NCI-H2107 treated with DMSO at 0.1 percent for 48 hours (cell line): ENCODE measurements at regions not wholly inside any gene's neighbourhood (a gene's known extent, or its start where the extent isn't known, plus 50 kb on each side); places are given as distances from the start of the nearest gene placed in this dataset.

ENCODE experiments used
- DNase-seq: peaks from one replicate; lab custom pipeline; 2025; ENCODE audit not compliant: unreplicated experiment; lab: John Stamatoyannopoulos, UW

DNA sequence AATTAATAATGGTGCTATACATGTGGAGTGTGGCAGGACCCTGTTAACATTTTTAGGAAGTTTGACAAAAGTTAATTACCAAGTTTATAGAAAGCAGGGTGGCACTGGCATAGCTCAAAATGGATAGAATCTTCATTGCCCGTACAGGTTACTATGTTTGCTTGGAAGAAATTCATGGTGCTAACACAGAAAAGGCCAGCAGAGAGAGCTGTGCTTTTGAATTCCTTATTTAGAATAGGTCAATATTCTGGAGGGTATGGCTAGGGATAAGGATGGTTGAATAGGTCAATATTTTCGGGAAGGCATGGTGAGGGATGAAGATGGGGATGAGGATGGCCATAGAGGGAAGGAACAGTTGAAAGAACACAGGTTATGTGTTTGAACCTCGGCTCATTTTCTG is 345.1 kb downstream of the LMO4 start:
- DNase-seq, result no peak

DNA sequence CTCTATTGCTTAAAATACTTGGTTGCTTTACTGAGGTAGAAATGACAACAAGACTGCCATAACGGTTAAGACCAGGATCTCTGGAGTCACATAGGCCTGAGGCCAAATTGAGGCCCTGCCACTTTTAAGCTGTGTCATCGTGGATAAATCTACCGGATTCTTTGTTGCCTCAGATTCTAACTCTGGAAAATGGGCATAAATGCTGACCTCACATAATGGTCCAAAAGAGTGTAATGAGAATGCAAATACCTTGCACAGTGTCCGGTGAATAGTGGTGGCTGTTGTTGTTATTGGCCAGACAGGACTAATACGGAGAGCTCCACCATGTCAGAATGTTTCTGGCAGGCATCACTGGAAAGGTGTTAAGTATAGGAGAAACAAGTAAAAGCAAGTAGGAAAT is 346.1 kb downstream of the LMO4 start:
- DNase-seq, result no peak

DNA sequence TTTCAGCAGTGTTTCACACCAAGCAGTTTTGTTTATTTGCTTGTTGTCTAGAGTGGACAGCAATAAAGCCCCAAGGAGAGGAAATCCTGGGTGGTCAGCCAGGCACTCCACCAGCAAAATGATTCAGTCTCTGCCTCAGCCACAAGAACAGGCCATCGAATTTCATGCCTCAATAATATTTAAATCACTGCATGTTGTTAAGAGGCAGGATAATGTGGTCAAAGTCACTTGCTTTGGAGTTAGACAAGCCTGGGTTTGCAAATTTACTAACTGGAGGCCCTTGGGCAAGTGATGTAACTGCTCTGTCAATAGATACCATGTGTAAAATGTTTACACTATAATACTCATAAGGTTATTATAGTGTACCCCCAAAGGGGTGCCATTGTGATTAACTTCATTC is 349.6 kb downstream of the LMO4 start:
- no peak for DNase-seq

DNA sequence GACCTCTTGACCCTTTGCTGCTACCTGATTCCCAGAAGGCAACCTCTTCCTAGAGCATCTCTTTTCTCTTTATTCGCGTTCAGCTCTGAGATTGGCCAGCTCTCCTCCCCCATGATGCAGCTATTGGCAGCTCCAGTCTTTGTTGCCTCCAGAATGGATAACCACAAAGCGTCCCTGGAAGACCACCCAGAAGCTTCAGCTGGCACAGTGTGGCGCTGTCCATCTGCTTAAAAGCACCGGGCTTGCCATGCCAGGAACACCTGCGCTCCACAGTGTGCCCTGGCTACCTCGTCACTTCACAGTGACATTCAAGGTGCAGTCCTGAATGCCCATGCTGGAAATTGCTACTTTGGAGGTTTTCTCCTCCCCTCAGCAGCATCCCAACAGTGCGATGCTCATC is 353.9 kb downstream of the LMO4 start:
- DNase-seq, result no peak

DNA sequence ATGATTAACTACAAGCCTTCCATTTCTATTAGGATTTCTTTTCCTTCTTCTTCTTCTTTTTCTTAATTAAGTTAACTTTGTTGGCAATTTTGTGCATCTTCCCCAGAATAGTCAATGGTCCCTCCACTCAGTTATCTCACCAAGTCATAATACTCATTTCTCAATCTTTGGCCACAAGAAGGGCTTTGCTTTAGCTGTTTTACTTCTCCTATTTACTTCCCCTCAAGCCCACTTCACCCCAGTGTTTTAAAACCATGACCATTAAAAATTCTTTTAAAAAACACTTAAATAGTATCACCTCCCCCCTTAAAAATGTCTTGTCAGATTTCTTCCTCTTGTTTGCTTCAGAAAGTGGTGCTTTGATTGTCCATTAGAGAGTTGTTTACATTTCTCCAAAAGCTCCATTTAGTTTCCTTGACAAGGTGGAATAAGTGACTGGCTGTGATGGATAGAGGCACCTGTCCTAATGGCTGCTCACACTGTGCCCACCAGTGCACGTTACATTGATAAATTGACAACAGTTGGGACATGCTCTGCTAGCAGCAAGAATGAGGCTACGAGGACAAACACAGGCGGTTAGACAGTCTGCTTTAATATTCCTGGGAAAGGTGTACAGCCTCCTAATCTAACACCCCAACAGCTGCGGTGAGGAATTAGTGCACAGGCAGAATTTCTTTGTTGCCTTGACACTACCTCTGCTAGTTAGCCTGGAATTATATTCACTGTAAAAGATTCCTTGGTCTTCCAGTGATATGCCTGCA is 354.7 kb downstream of the LMO4 start:
- DNase-seq, result peak; percentile 74

DNA sequence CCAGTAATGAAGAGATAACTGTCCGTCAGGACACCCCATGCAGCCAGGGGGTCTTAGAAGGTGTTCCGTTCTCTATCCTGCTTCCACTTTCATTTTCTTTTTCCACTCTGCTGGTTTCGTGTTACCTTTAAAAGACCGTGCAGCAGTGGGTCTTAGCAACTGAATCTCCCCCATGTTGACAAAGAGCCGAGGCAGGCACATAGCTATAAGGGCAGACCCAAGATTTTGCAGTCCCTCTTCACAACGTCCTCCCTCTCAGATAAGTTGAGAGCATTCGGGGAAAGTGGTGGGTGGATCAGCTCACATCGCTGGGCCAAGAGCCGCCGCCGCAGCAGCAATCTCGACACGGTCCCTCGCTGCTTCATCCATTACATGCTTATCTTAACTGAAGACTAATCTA is 355.5 kb downstream of the LMO4 start:
- peak; percentile 57 for DNase-seq

DNA sequence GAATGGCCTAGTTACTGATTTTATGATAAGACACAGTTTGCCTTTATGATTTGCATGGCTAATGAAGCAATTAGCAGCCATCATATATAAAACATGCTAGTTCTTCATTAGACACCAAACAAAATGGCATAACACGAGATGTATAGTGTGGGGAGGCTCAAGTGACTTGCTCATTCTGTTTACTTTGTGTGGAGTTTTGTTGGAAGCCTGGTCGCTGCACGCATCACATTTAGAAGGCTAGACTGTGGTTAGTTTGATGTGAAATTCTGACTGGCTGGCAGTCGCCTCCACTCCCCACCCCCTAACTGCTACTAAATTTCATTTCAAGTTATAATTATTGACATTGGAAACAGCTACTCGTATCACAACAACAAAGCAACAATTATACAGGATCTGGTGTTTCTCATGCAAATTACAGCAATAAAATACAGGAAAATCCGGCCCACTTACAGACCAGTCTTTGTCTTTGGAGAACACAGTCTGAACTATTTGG is 356.1 kb downstream of the LMO4 start:
- DNase-seq, result peak; percentile 49

DNA sequence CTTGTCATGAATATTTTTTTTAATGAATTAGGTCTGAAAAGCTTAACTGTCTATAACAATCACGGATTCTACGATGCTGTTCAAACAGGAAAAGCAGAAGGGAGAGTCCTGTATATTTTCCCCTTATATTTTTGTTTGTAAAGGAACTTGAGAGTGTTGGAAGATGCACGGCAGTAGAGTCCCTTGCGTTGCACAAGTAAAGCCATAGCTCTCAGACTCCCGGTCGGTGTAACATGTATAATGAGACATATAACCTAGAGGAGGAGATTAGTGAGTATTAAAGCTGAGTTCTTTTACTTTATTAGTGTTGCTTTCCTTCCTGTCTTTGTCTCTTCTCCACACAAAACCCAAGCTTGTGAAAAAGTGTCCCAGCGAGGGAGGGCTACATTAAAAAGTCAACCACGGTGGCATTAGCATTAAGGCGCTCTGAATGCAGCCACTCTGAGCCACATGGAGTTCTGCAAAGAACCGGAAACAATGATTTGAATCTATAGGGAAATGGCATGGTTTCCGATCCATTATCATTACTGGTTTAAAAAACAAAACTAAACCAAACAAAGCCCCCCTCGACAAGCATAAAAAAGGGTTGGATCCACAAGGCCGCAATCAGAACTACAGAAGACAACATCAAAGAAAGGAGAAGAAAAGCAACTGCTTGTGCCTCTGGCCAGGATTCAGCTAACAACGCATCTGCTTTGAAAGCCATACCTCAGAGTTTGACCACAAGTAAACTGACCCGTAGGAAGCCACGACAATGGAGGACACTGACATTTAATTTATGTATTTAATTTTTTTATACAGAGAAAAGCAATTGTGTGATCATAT is 356.8 kb downstream of the LMO4 start:
- no peak for DNase-seq

DNA sequence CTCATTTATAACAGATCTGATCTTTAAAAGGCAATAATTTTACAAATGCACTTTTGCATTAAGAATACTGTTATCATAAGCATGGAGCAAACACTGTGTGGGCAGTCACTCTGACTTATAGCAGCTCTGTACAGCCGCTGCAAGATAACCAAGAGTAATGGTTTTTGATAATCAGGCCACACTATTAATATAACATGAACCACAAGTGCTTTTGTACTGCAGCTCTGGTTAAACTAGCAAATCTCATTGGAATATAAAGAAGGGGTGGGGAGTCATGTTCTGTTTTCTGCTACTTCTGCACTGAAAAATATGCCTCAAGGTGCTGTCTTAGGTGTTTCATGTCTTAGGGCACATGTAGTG is 357.4 kb downstream of the LMO4 start:
- no peak for DNase-seq

DNA sequence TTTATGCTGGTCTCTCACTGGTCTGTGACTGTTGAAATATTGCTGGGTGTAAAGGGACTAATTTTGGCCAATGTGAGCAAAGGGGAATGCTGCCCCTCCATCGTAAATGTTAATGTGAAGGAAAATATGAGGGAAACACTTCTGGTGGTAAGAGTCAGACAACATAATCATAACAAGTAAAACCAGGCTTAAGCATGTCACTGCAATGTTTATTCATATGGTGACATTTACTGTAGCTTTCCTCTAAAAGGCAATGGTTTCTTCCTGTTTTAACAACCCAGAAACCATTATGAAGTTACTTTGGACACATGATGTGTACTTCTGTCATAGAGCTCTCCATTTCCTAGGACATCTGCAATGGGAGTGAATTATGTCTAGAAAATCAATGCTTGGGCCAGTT is 358.0 kb downstream of the LMO4 start:
- DNase-seq, result no peak

DNA sequence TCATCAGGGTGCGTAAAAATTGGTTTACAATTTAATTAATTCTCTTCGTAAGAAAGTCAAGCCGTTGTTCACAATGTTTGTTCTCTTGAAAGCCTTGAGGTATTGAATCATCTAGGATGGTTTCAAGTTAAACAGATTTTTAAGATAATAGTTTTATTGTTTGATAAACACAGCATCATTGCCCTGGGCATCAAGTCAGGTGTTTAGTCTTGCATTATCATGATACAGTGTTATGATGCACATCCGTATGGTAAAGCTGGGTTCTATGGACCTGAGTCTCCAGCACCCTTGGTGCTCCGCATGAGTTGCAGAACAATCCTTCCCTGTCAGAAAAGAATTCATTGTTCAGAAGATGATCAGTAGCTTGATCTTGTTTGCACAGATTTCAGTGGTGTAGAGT is 359.5 kb downstream of the LMO4 start:
- DNase-seq, result no peak

DNA sequence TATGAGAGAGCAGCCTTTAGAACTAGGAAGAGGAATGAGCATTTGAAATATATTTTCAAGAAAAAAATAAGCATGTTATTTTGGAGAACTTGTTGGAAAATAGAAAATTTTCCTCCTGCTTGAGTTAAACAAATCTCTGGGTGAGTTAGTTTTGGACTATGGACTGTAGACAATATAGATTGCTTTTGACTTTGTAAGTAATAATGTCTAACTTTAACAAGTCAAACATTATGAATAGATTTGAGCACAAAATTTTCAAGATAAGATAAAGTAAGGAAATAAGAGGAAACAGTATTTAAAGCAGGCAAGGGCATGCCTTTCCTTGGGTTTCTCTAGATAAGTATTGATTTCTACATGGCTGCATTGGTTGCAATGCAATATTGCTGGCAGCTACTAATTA is 360.8 kb downstream of the LMO4 start:
- no peak for DNase-seq

DNA sequence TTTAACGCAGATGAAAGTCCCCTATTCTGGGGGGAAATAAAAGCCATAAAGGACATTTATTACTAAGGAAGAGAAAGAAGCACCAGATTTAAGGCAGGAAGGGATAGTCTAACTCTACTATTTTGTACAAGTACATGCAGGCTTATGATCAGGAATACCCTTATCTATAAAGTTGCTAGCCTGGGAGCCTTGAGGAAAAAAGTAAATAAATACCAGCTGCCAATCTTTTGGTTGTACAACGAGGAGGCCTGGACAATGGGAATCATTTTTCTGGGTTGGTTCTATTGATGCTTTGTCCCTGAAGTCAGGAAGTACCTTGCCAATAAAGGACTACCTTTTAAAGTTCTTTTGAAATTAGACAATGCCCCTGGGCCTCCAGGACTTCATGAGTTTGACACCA is 367.8 kb downstream of the LMO4 start:
- DNase-seq, result no peak

DNA sequence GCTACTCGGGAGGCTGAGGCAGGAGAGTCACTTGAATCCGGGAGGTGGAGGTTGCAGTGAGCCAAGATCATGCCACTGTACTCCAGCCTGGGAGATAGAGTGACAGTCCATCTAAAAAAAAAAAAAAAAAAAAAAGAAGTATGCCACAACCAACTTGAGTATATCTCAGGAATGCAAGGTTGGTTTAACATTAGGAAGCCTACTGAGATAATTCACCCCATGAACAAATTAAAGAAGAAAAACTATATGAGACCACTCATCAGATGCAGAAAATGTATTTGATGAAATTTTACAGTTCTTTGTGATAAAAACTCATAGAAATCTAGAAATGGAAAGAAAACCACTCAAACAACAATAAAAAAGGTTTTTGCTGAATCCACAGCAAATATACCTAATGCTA is 373.8 kb downstream of the LMO4 start:
- no peak for DNase-seq

DNA sequence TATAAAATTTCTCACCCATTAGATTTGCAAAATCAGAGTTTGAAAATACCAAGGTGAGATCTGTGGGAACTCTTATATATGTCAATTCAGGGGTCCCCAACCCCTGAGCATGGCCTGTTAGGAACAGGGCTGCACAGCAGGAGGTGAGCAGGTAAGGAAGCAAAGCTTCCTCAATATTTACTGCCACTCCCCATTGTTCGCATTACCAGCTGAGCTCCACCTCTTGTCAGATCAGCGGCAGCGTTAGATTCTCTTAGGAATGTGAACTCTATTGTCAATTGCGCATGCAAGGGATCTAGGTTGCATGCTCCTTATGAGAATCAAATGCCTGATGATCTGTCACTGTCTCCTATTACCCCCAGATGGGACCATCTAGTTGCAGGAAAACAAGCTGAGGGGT is 376.6 kb downstream of the LMO4 start:
- no peak for DNase-seq

DNA sequence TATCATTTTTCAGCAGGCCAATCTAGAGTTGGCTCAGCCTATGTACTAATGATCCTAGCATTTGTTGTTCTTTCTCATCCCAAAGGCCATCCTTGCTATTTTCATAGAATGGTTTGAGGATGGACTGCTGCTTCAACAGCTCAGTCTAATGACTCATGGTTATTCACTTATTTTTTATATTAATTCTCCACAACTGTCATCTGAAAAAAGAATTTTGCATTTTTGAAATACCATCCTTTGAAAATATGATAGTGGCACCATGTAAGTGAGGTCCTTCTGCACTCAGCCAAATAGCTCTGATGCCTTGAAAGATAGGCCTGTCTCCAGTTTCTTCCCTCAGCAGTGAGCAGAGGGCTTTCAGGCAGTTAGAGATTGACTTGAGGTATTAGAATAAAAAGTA is 377.5 kb downstream of the LMO4 start:
- no peak for DNase-seq

DNA sequence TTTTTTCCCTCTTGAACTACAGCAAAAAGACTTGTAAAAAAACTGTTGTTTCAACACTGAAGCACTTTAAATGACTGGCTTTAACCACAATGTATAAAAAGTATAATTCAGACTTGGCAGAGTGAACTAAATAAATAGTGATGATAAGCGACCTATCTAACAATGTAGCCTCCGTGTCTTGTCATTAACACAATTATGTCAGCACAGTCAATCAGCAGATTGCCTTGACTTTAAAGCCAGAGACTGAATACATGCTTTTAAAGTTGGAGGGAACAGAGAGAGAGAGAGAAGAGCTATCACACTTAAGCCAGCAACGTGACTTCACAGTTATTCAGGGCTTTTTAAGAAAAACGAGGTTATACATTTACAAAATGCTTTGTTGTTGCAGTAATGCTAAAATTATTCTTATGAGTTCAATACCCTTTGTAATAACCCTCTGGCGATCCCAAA is 378.1 kb downstream of the LMO4 start:
- no peak for DNase-seq

DNA sequence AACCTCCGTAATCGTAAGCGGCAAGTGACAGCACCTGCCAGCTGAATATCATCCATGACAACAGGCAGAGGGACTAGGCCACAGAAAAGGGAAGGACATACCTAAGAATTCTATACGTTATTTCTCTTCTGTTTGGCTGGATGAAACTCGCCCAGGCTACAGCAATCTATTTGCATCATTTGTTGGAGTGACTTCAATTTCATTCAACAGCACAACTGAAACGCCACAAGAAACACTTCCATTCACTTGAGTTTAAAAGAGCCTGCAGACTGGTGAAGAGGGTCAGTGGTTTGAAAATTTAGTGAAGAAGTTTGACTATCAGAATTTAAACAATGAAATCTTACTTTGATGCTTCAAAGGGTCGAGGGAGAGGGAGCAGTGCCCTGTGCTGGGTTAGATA is 378.7 kb downstream of the LMO4 start:
- no peak for DNase-seq

DNA sequence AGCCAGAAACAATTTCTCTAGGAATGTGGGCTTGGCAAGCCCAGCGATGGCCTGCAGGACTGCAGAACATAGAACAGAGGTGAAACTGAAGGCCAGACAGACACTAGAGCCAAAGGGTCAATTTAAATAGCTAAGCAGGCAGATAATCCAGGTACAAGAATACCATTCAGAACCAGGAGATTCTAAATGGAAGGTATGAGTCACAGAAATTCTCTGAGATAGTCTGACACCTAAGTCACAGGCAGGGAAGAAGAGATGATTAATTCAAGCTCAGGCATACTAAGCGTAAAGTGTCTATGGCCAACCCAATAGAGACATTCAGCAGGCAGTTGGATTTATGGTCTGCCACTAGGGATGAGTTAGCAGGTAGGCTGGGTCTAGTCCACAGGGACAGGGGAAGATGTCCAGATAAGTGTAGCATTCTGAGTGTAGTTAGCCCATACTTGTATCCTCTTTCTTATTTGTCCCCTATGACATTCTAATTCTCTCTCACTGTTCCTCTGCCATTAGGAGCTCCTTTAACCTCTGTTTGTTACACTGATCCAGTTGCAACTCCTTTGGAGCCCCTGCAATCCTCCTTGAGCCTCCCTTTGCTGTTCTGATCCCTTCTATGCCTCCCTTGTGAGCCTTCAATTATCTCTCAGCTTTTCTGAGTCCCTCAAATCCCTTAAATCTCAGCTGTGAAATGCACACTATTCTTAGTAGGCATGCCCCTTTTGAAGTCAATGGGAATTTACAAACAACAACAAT is 383.8 kb downstream of the LMO4 start:
- DNase-seq, result no peak

DNA sequence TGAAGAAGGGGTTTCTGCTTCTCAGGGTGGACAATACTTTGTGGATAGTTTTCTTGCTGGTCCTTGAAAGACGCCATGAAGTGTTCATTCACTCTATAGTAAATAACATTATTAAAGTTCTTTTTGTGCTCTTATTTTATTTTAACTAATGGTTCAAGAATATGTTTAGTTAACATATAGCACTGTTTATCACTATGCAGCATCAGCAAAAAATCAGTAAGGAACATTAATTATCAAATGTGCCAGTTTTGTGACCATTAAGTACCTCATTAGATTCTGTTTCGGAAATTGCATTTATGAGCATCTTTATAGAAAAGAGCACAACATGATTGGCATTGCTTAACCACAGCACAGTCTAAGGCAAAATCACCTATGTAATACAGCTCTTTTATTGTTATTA is 385.6 kb downstream of the LMO4 start:
- no peak for DNase-seq

DNA sequence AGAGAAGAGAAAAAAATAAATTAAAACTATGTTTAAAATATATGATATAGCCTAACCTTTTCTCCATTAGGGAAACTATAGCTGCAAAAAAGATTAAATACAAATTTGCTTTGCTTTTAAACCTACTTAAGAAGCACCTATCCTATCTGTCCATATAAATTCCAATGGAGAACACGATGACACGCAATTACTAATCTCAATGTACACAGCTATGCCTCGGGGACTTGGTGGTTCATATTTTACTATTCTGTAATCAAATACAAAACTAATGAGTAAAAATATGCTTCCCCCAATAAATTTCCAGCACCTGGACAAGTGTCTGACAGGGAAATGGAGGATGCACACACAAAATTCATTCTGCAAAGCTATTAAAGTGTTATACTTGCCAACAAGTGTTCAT is 386.4 kb downstream of the LMO4 start:
- DNase-seq, result no peak

DNA sequence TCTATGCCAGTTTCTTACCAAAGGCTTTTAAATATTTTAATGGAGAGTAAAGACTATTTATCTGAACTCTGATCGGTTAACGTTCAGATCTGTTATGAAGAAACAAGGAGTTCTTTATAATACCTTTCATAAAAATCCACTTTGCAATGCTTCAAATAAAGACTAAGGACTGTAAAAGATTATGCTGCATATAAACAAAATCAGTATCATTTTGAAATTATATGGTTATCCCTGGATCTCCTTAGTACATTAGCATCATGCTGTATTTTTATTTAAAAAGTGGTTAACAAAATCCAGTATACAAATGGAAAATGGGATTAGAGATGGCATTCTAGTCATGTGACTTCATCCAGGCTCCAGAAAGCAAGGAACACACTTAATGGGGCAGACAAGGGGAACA is 386.8 kb downstream of the LMO4 start:
- DNase-seq, result no peak
